DND-41 (cell line): ENCODE measurements at regions not wholly inside any gene's neighbourhood (a gene's known extent, or its start where the extent isn't known, plus 50 kb on each side); places are given as distances from the start of the nearest gene placed in this dataset.

ENCODE experiments used
- ATAC-seq: fragments of 200-7000 bp; cut with Tn5 transposase; 3 replicates; pipeline ENCODE4 v1.9.1; 2021; ENCODE audit warnings: low read depth; ENCODE audit not compliant: insufficient read depth
- DNase-seq: peaks from one replicate; pipeline ENCODE4 v3.0.0-alpha.2; 2020
- H2AFZ ChIP-seq: 2 replicates; pipeline ENCODE4 v1.6.0; 2012; ENCODE audit warnings: low read depth, low read length
- H3K27ac ChIP-seq: 2 replicates; pipeline ENCODE4 v1.5.1; 2012; ENCODE audit warnings: low read length, inconsistent platforms
- H3K27me3 ChIP-seq: fragments of 200-600 bp; sonication (generic); 2 replicates; pipeline ENCODE4 v1.6.0; 2012; ENCODE audit warnings: low read length, mild to moderate bottlenecking, inconsistent platforms; ENCODE audit not compliant: insufficient read depth, poor library complexity
- H3K36me3 ChIP-seq: 2 replicates; pipeline ENCODE4 v1.5.1; 2012; ENCODE audit warnings: low read length, inconsistent platforms; ENCODE audit not compliant: insufficient read depth
- H3K4me1 ChIP-seq: 2 replicates; pipeline ENCODE4 v1.5.1; 2012; ENCODE audit warnings: mild to moderate bottlenecking, low read length; ENCODE audit not compliant: insufficient read depth
- H3K4me2 ChIP-seq: 2 replicates; pipeline ENCODE4 v1.6.0; 2012; ENCODE audit warnings: mild to moderate bottlenecking, moderate library complexity, low read length, inconsistent platforms; ENCODE audit not compliant: insufficient read depth
- H3K4me3 ChIP-seq, 2 experiments: fragments of 200-600 bp in 1 of 2; shearing (Covaris generic) in 1 of 2; 2 replicates each; pipeline ENCODE4 v1.5.1; 2012 to 2016; ENCODE audit warnings: inconsistent platforms in 2 of 2, low read length in 2 of 2, mild to moderate bottlenecking in 2 of 2, low read depth in 1 of 2, moderate library complexity in 1 of 2
- H3K79me2 ChIP-seq: 2 replicates; pipeline ENCODE4 v1.6.0; 2012; ENCODE audit warnings: low read length, inconsistent platforms; ENCODE audit not compliant: insufficient read depth
- H3K9ac ChIP-seq: 2 replicates; pipeline ENCODE4 v1.6.0; 2012; ENCODE audit warnings: low read depth, mild to moderate bottlenecking, inconsistent platforms, low read length, moderate library complexity
- H3K9me3 ChIP-seq: 2 replicates; pipeline ENCODE4 v1.5.1; 2012; ENCODE audit warnings: low read length, moderate library complexity, mild to moderate bottlenecking, inconsistent platforms; ENCODE audit not compliant: insufficient read depth, severe bottlenecking
- H4K20me1 ChIP-seq: 2 replicates; pipeline ENCODE4 v1.6.0; 2012; ENCODE audit warnings: low read length; ENCODE audit not compliant: insufficient read depth
- CTCF ChIP-seq: IDR thresholded peaks from 2 replicates; pipeline ENCODE4 v1.5.1; 2012; ENCODE audit warnings: borderline replicate concordance, low read length, moderate library complexity, mild to moderate bottlenecking; ENCODE audit not compliant: poor library complexity, severe bottlenecking; ENCODE audit errors: extremely low read depth
- EZH2 ChIP-seq: IDR thresholded peaks from 3 replicates; pipeline ENCODE4 v1.6.1; 2012; ENCODE audit warnings: borderline replicate concordance, low read depth, mild to moderate bottlenecking, moderate library complexity, low read length, inconsistent platforms; ENCODE audit not compliant: severe bottlenecking

- no peaks in the 10 kb centered on the region for H3K79me2 ChIP-seq
- peaks cover 4% of the 10 kb centered on the region for H3K27me3 ChIP-seq
- no peaks in the 10 kb centered on the region for H3K36me3 ChIP-seq
- no peaks in the 10 kb centered on the region for H3K9me3 ChIP-seq
- H3K27ac ChIP-seq, result no peak overlapping the region
- H4K20me1 ChIP-seq, result no peaks in the 10 kb centered on the region
- H2AFZ ChIP-seq, result no peak overlapping the region
- no peak for ATAC-seq
- no peak overlapping the region for H3K4me2 ChIP-seq
- DNase-seq, result peak; percentile 39
- no peak overlapping the region for H3K9ac ChIP-seq
- TF ChIP-seq CTCF (peak; percentile 78), EZH2 (no peak)
- no peaks in the 10 kb centered on the region for H3K4me1 ChIP-seq
- H3K4me3 ChIP-seq, result no peak overlapping the region
Measured at GRCh38 chr20:58086763-58087561, 141.5 kb downstream of the ANKRD60 start.

GRCh38 chr20:58084966-58085365, 143.5 kb downstream of the ANKRD60 start:
- TF ChIP-seq EZH2 (no peak), CTCF (no peak)
- Histone ChIP-seq H3K4me2 (no peak overlapping the region), H3K4me3 (no peak overlapping the region), H3K9me3 (no peaks in the 10 kb centered on the region), H3K79me2 (no peaks in the 10 kb centered on the region), H3K4me1 (no peaks in the 10 kb centered on the region), H2AFZ (no peak overlapping the region), H4K20me1 (no peaks in the 10 kb centered on the region), H3K36me3 (no peaks in the 10 kb centered on the region), H3K27ac (no peak overlapping the region), H3K9ac (no peak overlapping the region), H3K27me3 (peaks cover 7% of the 10 kb centered on the region)
- DNase-seq, result no peak
- ATAC-seq, result no peak

DNA sequence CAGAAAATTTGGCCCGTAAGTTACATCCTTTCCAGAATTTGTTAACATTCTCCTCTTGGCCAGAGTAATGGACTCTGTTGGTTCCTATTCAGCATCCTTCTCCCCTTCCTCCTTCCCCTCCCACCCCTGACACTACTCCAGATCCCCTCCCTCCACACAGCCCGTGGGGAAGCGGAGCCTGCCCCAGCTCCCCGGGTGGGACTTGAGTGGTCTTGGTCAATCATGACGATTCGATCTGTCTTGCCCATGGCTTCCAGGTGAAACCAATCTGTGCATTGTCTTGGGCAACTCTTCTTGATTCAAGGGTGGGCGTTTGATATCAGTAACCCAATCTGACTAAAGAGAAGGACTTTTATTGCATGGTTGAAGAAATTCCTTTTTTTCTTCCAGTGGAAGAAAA, 143.9 kb downstream of the ANKRD60 start:
- peaks cover 11% of the 10 kb centered on the region for H3K27me3 ChIP-seq

More for the DNA sequence above, 143.9 kb downstream of the ANKRD60 start:
- no peak overlapping the region for H2AFZ ChIP-seq
- no peak for ATAC-seq
- no peaks in the 10 kb centered on the region for H3K79me2 ChIP-seq
- no peak overlapping the region for H3K27ac ChIP-seq
- H3K36me3 ChIP-seq, result no peaks in the 10 kb centered on the region
- H3K9ac ChIP-seq, result no peak overlapping the region
- no peak overlapping the region for H3K4me3 ChIP-seq
- H3K4me2 ChIP-seq, result no peak overlapping the region
- DNase-seq, result no peak
- H4K20me1 ChIP-seq, result no peaks in the 10 kb centered on the region
- H3K4me1 ChIP-seq, result no peaks in the 10 kb centered on the region
- H3K9me3 ChIP-seq, result no peaks in the 10 kb centered on the region
- no peak for TF ChIP-seq CTCF
- no peak for TF ChIP-seq EZH2
